GM12878 (cell line): ENCODE measurements at regions not wholly inside any gene's neighbourhood (a gene's known extent, or its start where the extent isn't known, plus 50 kb on each side); places are given as distances from the start of the nearest gene placed in this dataset.

Experiments
- ATAC-seq: fragments of 200-7000 bp; cut with Tn5 transposase; 3 replicates; pipeline ENCODE4 v1.9.1; 2020; ENCODE audit warnings: mild to moderate bottlenecking, moderate library complexity
- BruUV-seq: library from RNA; stranded (reverse); fragments of 400-500 nt; replicated peaks from 2 replicates; lab custom pipeline; 2021; lab: Mats Ljungman, UMichigan
- CTCF ChIA-PET: fragments of 300-600 bp; sonication (Branson Sonifier 250); formaldehyde crosslinking; extraction: SDS; loops from one replicate; lab custom pipeline; 2021; ENCODE audit warnings: inconsistent platforms; lab: Yijun Ruan, JAX
- POLR2A ChIA-PET: fragments of 350-600 bp; formaldehyde crosslinking; extraction: SDS; loops from one replicate; lab custom pipeline; 2021; ENCODE audit warnings: inconsistent platforms; lab: Charles Lee
- RAD21 ChIA-PET: fragments of 300-600 bp; sonication (Branson Sonifier 250); formaldehyde crosslinking; loops from one replicate; lab custom pipeline; 2023; ENCODE audit warnings: antibody characterized with exemption; ENCODE audit not compliant: unreplicated experiment; lab: Charles Lee
- SMC1A ChIA-PET: fragments of 300-600 bp; sonication (Branson Sonifier 250); formaldehyde crosslinking; loops from one replicate; lab custom pipeline; 2023; ENCODE audit not compliant: unreplicated experiment, uncharacterized antibody; lab: Charles Lee
- DNase-seq: peaks from one replicate; pipeline ENCODE4 v3.0.0-alpha.2; 2011; ENCODE audit warnings: low read depth, low spot score
- FAIRE-seq: peaks from 3 replicates; lab custom pipeline; 2011; peaks lifted over from hg19 to GRCh38; lab: Jason Lieb, UNC
- H2AFZ ChIP-seq: 2 replicates; pipeline ENCODE4 v1.6.0; 2011; ENCODE audit warnings: low read depth, low read length, control low read depth; ENCODE audit not compliant: control insufficient read depth
- H3K27ac ChIP-seq: 2 replicates; pipeline ENCODE4 v1.5.1; 2011; ENCODE audit warnings: control low read depth; ENCODE audit not compliant: control insufficient read depth, insufficient read depth
- H3K27me3 ChIP-seq, 2 experiments: replicated peaks in 1 of 2; 2 replicates each; pipeline versions ENCODE4 v1.6.0 to v1.6.1; 2011; ENCODE audit warnings: low read length in 1 of 2; ENCODE audit not compliant: control insufficient read depth in 2 of 2, insufficient read depth in 2 of 2
- H3K36me3 ChIP-seq, 2 experiments: 2 replicates each; pipeline ENCODE4 v1.5.1; 2011; ENCODE audit warnings: low read length in 1 of 2; ENCODE audit not compliant: control insufficient read depth in 2 of 2, insufficient read depth in 2 of 2
- H3K4me1 ChIP-seq: 2 replicates; pipeline ENCODE4 v1.6.1; 2011; ENCODE audit warnings: mild to moderate bottlenecking, low read length, moderate library complexity, mixed read lengths; ENCODE audit not compliant: control insufficient read depth, insufficient read depth
- H3K4me2 ChIP-seq: 2 replicates; pipeline ENCODE4 v1.6.0; 2011; ENCODE audit warnings: control low read depth; ENCODE audit not compliant: control insufficient read depth, insufficient read depth
- H3K4me3 ChIP-seq: fragments of 200-600 bp; sonication (generic); 2 replicates; pipeline ENCODE4 v1.5.1; 2016
- H3K79me2 ChIP-seq: 2 replicates; pipeline ENCODE4 v1.6.0; 2011; ENCODE audit warnings: low read length; ENCODE audit not compliant: control insufficient read depth, insufficient read depth
- H3K9ac ChIP-seq: 2 replicates; pipeline ENCODE4 v1.8.0; 2011; ENCODE audit warnings: low read length, control low read depth, mixed read lengths; ENCODE audit not compliant: control insufficient read depth, insufficient read depth
- H3K9me3 ChIP-seq: replicated peaks from 3 replicates; pipeline ENCODE4 v1.5.1; 2011; ENCODE audit warnings: mild to moderate bottlenecking, low read length; ENCODE audit not compliant: control insufficient read depth, insufficient read depth
- H4K20me1 ChIP-seq: 2 replicates; pipeline ENCODE4 v1.6.0; 2011; ENCODE audit not compliant: control insufficient read depth, insufficient read depth
- CREM ChIP-seq: IDR thresholded peaks from 2 replicates; pipeline ENCODE4 v1.6.1; 2014; ENCODE audit warnings: antibody characterized with exemption, low read depth
- DPF2 ChIP-seq: fragments of 450-650 bp; IDR thresholded peaks from 2 replicates; pipeline ENCODE4 v1.6.1; 2017; ENCODE audit warnings: mild to moderate bottlenecking
- EP300 ChIP-seq, 2 experiments: fragments of 150-350 bp in 1 of 2; IDR thresholded peaks; 2 replicates each; pipeline ENCODE4 v1.6.1; 2011 to 2012; ENCODE audit warnings: low read depth in 2 of 2, low read length in 2 of 2, borderline replicate concordance in 1 of 2, improper control_type of control experiment in 1 of 2, inconsistent platforms in 1 of 2; ENCODE audit not compliant: control insufficient read depth in 1 of 2
- HDAC6 ChIP-seq: fragments of 200-600 bp; sonication (generic); IDR thresholded peaks from one replicate; pipeline ENCODE4 v1.8.0; 2017; ENCODE audit warnings: antibody characterized with exemption; ENCODE audit not compliant: unreplicated experiment
- MTA2 ChIP-seq: fragments of 450-650 bp; IDR thresholded peaks from 2 replicates; pipeline ENCODE4 v1.6.1; 2016; ENCODE audit warnings: low read depth, mild to moderate bottlenecking, moderate library complexity
- NFXL1 ChIP-seq: fragments of 450-650 bp; IDR thresholded peaks from 2 replicates; pipeline ENCODE4 v1.6.1; 2017; ENCODE audit warnings: antibody characterized with exemption, mild to moderate bottlenecking, borderline replicate concordance
- POLR2AphosphoS5 ChIP-seq: IDR thresholded peaks from 2 replicates; pipeline ENCODE4 v1.6.1; 2011; ENCODE audit warnings: mild to moderate bottlenecking, low read length, inconsistent platforms
- RB1 ChIP-seq: fragments of 450-650 bp; formaldehyde crosslinking; IDR thresholded peaks from 2 replicates; pipeline ENCODE4 v1.6.1; 2017; ENCODE audit warnings: mild to moderate bottlenecking, borderline replicate concordance
- SIN3A ChIP-seq: IDR thresholded peaks from 2 replicates; pipeline ENCODE4 v1.6.1; 2012; ENCODE audit warnings: low read depth, low read length, improper control_type of control experiment
- SP1 ChIP-seq: IDR thresholded peaks from one replicate; pipeline ENCODE4 v1.6.1; 2011; ENCODE audit warnings: low read depth, low read length
- TBL1XR1 ChIP-seq: IDR thresholded peaks from 2 replicates; pipeline ENCODE4 v1.6.1; 2012; ENCODE audit warnings: low read depth, low read length, improper control_type of control experiment
- WRNIP1 ChIP-seq: IDR thresholded peaks from 2 replicates; pipeline ENCODE4 v1.6.1; 2011; ENCODE audit warnings: low read depth, low read length, improper control_type of control experiment, borderline replicate concordance
- ZNF622 ChIP-seq: fragments of 450-650 bp; IDR thresholded peaks from 2 replicates; pipeline ENCODE4 v1.6.1; 2017; ENCODE audit warnings: mild to moderate bottlenecking, inconsistent platforms
- WGBS: methylation state at CpG from one replicate; pipeline ENCODE4 v1.1.6; 2016; ENCODE audit warnings: low lambda C conversion rate; ENCODE audit not compliant: insufficient replicate concordance, insufficient coverage; ENCODE audit errors: missing lambda C conversion rate; 5-methylcytosine and 5-hydroxymethylcytosine counted together
- in situ Hi-C: fragments of 300-500 bp; cut with MboI; formaldehyde crosslinking; loops from 9 replicates; pipeline ENCODE4 v1.14.3; 2018; ENCODE audit warnings: mixed read lengths
- intact Hi-C: fragments of 100-400 bp; cut with micrococcal nuclease; formaldehyde crosslinking; loops from one replicate; pipeline ENCODE4 v1.14.2; 2022; ENCODE audit not compliant: unreplicated experiment
- TF ChIP-seq, protein P1 (sequence below): fragments of 450-650 bp; IDR thresholded peaks from 2 replicates; pipeline ENCODE4 v1.6.1; 2018; ENCODE audit warnings: mild to moderate bottlenecking, low read depth, moderate library complexity; ENCODE audit not compliant: partially characterized antibody
- TF ChIP-seq, protein P2 (sequence below): IDR thresholded peaks from 2 replicates; pipeline ENCODE4 v1.6.1; 2012; ENCODE audit warnings: low read depth, low read length, improper control_type of control experiment
- TF ChIP-seq, protein P3 (sequence below): IDR thresholded peaks from 2 replicates; pipeline ENCODE4 v1.6.1; 2012; ENCODE audit warnings: low read depth, low read length, improper control_type of control experiment

DNA sequence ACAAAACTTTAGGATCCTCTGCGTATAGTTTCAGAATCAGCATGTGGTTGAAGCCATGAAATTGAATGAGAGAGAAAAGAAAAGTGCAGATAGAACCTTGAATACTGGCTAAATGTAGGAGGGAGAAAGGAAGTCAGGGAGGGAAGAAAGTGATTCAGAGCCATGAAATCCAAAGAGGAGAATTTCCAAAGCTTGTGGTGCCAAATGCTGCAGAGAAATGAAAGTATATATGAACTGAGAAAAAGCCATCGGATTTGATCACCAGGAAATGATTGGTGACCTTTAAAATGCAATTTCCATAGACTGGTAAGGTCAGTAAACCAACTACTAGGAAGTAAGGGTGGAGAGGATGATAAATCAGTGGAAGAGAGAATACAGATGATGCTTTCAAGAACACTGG lies 142.3 kb downstream of the TFAP2A start:
- H4K20me1 ChIP-seq = no peaks in the 10 kb centered on the region
- DNase-seq (no peak), ATAC-seq (no peak), FAIRE-seq (no peak)
- 33% methylated on average over 2 of the region's 2 CpGs for WGBS
- no peaks in the 10 kb centered on the region for H3K36me3 ChIP-seq
- TF ChIP-seq MTA2 (no peak), CREM (no peak), SP1 (no peak), POLR2AphosphoS5 (no peak), TBL1XR1 (no peak), SIN3A (no peak), HDAC6 (no peak), EP300 (IDR thresholded peaks at IDR 0.05; ENCODE audit: borderline replicate concordance in 1 of 2, control insufficient read depth in 1 of 2, low read depth in 2 of 2, low read length in 2 of 2) (no peak), WRNIP1 (no peak), DPF2 (no peak), RB1 (no peak), ZNF622 (no peak), NFXL1 (no peak)
- TF ChIP-seq, protein P1, sequence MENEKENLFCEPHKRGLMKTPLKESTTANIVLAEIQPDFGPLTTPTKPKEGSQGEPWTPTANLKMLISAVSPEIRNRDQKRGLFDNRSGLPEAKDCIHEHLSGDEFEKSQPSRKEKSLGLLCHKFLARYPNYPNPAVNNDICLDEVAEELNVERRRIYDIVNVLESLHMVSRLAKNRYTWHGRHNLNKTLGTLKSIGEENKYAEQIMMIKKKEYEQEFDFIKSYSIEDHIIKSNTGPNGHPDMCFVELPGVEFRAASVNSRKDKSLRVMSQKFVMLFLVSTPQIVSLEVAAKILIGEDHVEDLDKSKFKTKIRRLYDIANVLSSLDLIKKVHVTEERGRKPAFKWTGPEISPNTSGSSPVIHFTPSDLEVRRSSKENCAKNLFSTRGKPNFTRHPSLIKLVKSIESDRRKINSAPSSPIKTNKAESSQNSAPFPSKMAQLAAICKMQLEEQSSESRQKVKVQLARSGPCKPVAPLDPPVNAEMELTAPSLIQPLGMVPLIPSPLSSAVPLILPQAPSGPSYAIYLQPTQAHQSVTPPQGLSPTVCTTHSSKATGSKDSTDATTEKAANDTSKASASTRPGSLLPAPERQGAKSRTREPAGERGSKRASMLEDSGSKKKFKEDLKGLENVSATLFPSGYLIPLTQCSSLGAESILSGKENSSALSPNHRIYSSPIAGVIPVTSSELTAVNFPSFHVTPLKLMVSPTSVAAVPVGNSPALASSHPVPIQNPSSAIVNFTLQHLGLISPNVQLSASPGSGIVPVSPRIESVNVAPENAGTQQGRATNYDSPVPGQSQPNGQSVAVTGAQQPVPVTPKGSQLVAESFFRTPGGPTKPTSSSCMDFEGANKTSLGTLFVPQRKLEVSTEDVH = no peak
- TF ChIP-seq, protein P2, sequence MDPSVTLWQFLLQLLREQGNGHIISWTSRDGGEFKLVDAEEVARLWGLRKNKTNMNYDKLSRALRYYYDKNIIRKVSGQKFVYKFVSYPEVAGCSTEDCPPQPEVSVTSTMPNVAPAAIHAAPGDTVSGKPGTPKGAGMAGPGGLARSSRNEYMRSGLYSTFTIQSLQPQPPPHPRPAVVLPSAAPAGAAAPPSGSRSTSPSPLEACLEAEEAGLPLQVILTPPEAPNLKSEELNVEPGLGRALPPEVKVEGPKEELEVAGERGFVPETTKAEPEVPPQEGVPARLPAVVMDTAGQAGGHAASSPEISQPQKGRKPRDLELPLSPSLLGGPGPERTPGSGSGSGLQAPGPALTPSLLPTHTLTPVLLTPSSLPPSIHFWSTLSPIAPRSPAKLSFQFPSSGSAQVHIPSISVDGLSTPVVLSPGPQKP = no peak
- TF ChIP-seq, protein P3, sequence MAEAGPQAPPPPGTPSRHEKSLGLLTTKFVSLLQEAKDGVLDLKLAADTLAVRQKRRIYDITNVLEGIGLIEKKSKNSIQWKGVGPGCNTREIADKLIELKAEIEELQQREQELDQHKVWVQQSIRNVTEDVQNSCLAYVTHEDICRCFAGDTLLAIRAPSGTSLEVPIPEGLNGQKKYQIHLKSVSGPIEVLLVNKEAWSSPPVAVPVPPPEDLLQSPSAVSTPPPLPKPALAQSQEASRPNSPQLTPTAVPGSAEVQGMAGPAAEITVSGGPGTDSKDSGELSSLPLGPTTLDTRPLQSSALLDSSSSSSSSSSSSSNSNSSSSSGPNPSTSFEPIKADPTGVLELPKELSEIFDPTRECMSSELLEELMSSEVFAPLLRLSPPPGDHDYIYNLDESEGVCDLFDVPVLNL = no peak
- H3K79me2 ChIP-seq = no peaks in the 10 kb centered on the region
- H3K4me1 ChIP-seq = no peaks in the 10 kb centered on the region
- intact Hi-C loops (no loop called here), in situ Hi-C loops (no loop called here)
- ChIA-PET SMC1A (no interaction called here), POLR2A (no interaction called here), CTCF (interaction anchor here (0.6 kb wide), 1 partner anchor 612 kb away, joined by 4 read pairs; no protein-coding TSS in a partner anchor), RAD21 (no interaction called here)
- no TSS peak for BruUV-seq
- no peak overlapping the region for H3K27ac ChIP-seq
- no peak overlapping the region for H3K9ac ChIP-seq
- H3K9me3 ChIP-seq = no peaks in the 10 kb centered on the region
- no peak overlapping the region for H2AFZ ChIP-seq
- H3K4me2 ChIP-seq = no peak overlapping the region
- peaks cover 0 to 1% of the 10 kb centered on the region in 2 experiments; a peak in 1 of 4 replicates for H3K27me3 ChIP-seq
- H3K4me3 ChIP-seq = no peak overlapping the region
